GM06990 (cell line): ENCODE measurements at regions not wholly inside any gene's neighbourhood (a gene's known extent, or its start where the extent isn't known, plus 50 kb on each side); places are given as distances from the start of the nearest gene placed in this dataset.

Experiments used
- DNase-seq: peaks from one replicate; pipeline ENCODE4 v3.0.0-alpha.2; 2011; ENCODE audit not compliant: insufficient read length; ENCODE audit errors: extremely low read depth
- H3K27me3 ChIP-seq: replicated peaks from 2 replicates; pipeline ENCODE4 v1.6.0; 2011; ENCODE audit warnings: low read length; ENCODE audit not compliant: control insufficient read depth, insufficient read depth
- H3K36me3 ChIP-seq: 2 replicates; pipeline ENCODE4 v1.5.1; 2011; ENCODE audit warnings: low read length; ENCODE audit not compliant: control insufficient read depth, insufficient read depth
- H3K4me3 ChIP-seq: replicated peaks from 2 replicates; pipeline ENCODE4 v1.5.1; 2011; ENCODE audit warnings: low read depth, mild to moderate bottlenecking, control low read depth, low read length
- CTCF ChIP-seq: IDR thresholded peaks from 2 replicates; pipeline ENCODE4 v1.5.1; 2011; ENCODE audit warnings: low read length, control low read depth, mild to moderate bottlenecking, inconsistent platforms; ENCODE audit not compliant: insufficient read depth, poor library complexity, severe bottlenecking

DNA sequence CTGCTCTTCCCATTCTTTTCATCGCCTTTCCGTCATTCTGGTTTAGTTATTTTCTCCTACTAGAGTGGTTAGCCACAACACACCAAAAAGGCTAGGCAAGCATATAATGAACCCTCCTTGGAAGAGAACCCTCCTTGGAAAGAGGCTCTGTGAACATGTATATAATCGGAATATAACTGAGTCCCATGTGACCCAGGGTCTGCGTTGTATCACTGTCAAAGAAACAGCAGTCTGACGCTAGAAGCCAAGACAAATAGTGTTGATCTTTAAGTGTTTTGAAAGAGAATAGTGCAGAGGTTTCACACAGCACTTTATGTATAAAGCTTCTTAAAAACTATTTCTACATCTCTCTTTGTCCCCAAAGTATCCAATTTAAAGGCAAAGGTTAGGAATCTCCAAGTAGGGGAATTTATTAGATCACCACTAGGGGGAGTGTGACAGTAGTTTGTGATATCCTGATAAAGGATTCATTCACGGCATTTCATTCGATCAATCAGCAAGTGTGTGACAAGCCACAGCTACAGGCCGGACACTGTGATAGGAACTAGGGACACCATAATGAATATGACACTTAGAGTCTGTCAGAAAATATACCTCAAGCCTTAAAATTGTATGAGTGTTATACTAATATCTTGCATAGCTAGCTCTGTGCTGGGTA is 395.3 kb downstream of the CD109 start:
- Histone ChIP-seq H3K4me3 (no peak overlapping the region), H3K27me3 (no peaks in the 10 kb centered on the region), H3K36me3 (no peaks in the 10 kb centered on the region)
- DNase-seq, result no peak
- peak; percentile 65 for TF ChIP-seq CTCF

GRCh38 chr6:74087899-74088298 is 391.9 kb downstream of the CD109 start:
- DNase-seq, result no peak
- no peaks in the 10 kb centered on the region for H3K36me3 ChIP-seq
- no peak for TF ChIP-seq CTCF
- no peak overlapping the region for H3K4me3 ChIP-seq
- no peaks in the 10 kb centered on the region for H3K27me3 ChIP-seq

DNA sequence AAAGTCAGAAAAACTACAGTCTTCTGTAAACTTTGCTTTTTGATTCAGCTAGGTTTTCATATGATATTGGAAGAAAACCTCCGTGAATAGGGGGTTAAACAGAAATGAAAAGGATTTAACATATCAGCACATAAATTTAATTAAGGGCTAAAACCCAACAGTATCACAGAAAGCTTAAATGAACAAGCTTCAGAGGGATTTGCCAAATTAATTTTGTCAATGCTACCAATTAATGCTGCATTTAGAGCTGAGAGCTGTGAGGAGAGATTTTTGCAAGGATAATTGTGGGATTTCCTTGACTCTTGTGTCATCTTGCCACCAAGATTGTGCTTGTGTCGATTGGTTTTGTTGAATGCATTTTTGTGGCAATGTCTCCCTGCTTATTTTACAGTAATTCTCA is 379.9 kb downstream of the CD109 start:
- H3K4me3 ChIP-seq, result no peak overlapping the region
- DNase-seq, result no peak
- no peak for TF ChIP-seq CTCF
- H3K27me3 ChIP-seq, result no peaks in the 10 kb centered on the region
- no peaks in the 10 kb centered on the region for H3K36me3 ChIP-seq

DNA sequence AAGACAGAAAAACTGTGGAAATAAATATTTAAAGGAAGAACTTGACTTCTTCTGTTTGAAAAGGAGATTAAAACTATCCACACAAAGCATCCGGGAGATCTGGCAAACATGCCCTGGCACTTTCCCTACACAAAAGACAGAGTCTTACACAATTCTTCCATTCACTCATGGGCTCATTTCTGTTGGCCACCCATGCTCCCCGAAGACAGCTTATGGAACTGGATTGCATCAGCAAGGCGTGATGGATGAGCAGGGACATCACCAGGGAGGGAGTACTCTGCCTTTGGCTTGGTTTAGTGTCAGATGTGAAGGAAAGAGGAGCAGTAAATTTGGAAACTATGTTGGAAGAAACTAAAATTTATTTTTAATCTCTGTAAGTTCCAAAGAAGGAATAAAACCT is 379.3 kb downstream of the CD109 start:
- no peak for DNase-seq
- Histone ChIP-seq H3K27me3 (no peaks in the 10 kb centered on the region), H3K36me3 (no peaks in the 10 kb centered on the region), H3K4me3 (no peak overlapping the region)
- no peak for TF ChIP-seq CTCF

DNA sequence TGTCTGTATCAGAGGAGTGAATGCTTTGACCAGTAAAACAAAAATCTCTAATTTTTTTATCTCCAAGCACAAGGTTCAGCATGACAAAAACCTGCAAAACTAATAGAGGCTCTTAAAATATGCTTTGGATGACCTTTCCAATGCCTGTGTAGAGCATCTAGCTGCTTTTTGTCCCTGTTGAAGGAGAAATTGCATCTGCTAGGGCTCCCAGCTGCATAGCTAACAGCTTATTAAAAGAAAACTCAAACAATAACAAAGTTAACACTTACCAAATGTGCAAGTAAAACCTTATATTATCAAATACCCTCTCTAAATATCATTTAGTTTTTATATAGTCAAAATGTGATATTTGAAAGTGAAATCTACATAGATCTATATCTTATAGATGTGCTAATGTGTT is 378.6 kb downstream of the CD109 start:
- Histone ChIP-seq H3K27me3 (no peaks in the 10 kb centered on the region), H3K4me3 (no peak overlapping the region), H3K36me3 (no peaks in the 10 kb centered on the region)
- no peak for TF ChIP-seq CTCF
- no peak for DNase-seq

DNA sequence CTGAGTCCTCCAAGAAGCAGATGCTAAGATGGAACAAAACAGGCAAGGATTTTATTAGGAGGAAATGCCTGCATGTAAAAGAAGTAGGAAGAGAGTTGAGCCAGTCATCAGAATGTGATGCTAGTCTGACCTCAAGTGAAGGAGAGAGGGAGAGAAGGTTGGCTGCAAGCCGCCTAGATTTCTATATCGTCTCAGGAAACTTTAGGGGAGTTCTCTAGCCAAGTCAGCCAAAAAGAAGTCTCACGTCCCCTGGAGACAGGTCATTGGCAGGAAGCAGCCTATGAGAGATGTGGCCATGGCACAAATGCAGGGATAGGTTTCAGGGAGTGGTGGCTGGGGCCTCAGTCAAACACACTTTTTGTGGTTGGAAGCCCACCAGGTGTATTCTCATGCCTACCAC is 378.0 kb downstream of the CD109 start:
- DNase-seq, result no peak
- TF ChIP-seq CTCF, result no peak
- Histone ChIP-seq H3K4me3 (no peak overlapping the region), H3K27me3 (no peaks in the 10 kb centered on the region), H3K36me3 (no peaks in the 10 kb centered on the region)
